KOPT-K1 (cell line): ENCODE measurements at regions not wholly inside any gene's neighbourhood (a gene's known extent, or its start where the extent isn't known, plus 50 kb on each side); places are given as distances from the start of the nearest gene placed in this dataset.

ENCODE experiments used
- H3K27ac ChIP-seq: fragments of 200-600 bp; sonication (generic); 2 replicates; pipeline ENCODE4 v1.5.1; 2016; ENCODE audit warnings: antibody characterized with exemption, mild to moderate bottlenecking, low read depth, low read length; ENCODE audit not compliant: poor library complexity, severe bottlenecking
- H3K36me3 ChIP-seq: fragments of 200-600 bp; sonication (generic); 2 replicates; pipeline ENCODE4 v1.5.1; 2017; ENCODE audit warnings: antibody characterized with exemption, mild to moderate bottlenecking, low read length, moderate library complexity; ENCODE audit not compliant: insufficient read depth
- H3K9me3 ChIP-seq: fragments of 200-600 bp; sonication (generic); 2 replicates; pipeline ENCODE4 v1.5.1; 2017; ENCODE audit warnings: antibody characterized with exemption, low read length, mild to moderate bottlenecking; ENCODE audit not compliant: insufficient read depth, poor library complexity, severe bottlenecking

DNA sequence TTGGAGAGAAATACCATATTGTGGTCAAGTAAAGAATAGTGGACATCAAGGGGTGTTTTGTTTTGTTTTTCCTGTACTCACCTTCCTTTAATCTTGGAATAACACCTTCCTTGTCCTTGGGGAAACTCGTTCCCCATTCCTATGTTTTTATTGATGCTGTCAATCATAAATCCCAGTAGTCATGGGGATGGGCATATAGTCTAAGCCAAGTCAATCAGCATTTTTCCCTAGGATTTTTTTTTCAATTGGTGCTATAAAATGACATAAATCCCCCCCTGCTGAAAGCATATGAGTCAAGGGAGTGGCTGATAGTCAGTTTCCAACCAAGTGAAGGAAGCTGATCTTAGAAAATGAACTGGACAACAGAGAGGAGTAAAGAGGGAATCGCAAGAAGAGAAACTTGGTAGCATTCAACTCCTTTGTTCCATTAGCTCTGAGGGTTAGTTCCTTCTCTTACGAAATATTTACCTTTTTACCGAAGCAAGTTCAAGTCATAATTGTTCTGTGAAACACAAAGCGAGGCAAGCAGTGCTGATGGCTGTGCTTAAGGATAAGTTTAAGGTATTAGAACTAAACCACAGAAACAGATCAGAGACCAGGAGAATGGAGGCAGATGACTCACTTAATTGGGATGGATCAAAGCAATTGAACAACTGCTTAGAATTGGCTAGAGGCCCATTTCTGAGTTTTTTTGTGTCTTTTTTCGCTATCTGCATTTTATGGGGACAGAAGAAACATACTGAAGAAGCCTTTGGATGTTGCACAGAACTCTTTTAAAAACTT, 218.6 kb downstream of the SEMA6A start:
- H3K27ac ChIP-seq, result no peak overlapping the region
- H3K9me3 ChIP-seq, result peaks cover 36% of the 10 kb centered on the region
- H3K36me3 ChIP-seq, result peaks cover 6% of the 10 kb centered on the region; the same call in 1 of the 2 replicates

DNA sequence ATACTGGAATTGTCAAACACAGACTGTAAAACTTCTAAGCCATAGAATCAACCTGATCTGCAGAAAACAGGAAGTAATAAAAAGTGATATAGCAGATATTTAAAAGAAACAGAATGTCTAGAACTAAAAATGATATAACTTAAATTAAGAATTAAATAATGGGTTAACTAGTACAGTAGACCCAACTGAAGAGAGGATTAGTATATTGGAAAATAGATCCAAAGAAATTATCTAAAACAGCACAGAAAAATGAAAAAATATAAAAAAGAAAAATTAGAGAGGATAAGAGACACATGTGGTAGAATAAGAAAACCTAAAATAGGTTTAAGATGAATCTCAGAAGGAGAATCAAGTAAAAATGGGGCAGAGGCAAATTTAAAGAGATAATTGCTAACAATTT, 219.9 kb downstream of the SEMA6A start:
- peaks cover 6% of the 10 kb centered on the region; the same call in 1 of the 2 replicates for H3K36me3 ChIP-seq
- H3K9me3 ChIP-seq, result peaks cover 37% of the 10 kb centered on the region
- H3K27ac ChIP-seq, result no peak overlapping the region

DNA sequence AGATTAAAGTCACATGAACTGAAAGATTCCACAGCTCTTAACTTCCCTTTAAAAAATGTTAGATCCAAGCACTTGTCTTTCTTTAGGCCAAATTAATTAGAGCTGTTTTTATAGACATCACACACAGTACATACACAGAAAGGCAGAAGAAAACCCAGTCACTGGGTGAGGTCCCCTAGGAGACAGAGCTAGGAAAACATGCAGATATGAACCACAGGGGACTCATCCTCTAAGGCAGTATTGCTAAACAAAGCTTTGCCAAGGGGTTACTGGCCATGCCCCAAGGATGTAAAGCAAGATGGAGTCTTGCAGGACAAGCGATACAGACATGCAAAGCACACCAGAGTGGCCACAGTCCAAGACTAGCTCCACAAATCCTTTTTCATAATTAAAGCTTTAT, 227.0 kb downstream of the SEMA6A start:
- no peak overlapping the region for H3K27ac ChIP-seq
- H3K36me3 ChIP-seq, result no peaks in the 10 kb centered on the region
- H3K9me3 ChIP-seq, result peaks cover 33% of the 10 kb centered on the region

DNA sequence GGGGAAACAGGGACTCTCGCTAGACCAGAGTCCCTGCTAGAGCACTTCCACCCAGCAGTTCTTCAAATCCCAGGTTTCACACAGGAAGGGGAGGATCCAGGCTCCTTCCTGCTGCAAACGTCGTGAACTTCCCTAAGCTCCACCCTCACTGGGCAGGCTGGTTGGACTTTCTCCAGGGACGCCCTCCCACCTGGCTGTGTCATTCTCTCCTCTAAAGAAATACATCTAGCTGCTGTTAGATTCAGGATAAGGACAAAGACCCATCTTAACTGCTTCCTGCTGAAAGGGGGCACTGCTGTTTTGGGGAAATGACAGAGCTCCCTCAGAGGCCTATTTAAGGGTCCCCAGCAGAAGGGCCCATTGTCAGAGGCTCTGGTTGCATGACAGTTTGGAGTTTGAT, 230.7 kb downstream of the SEMA6A start:
- Histone ChIP-seq H3K9me3 (peaks cover 15% of the 10 kb centered on the region), H3K27ac (no peak overlapping the region), H3K36me3 (no peaks in the 10 kb centered on the region)
